ENCODE measurements at regions not wholly inside any gene's neighbourhood (a gene's known extent, or its start where the extent isn't known, plus 50 kb on each side); places are given as distances from the start of the nearest gene placed in this dataset.

DNA sequence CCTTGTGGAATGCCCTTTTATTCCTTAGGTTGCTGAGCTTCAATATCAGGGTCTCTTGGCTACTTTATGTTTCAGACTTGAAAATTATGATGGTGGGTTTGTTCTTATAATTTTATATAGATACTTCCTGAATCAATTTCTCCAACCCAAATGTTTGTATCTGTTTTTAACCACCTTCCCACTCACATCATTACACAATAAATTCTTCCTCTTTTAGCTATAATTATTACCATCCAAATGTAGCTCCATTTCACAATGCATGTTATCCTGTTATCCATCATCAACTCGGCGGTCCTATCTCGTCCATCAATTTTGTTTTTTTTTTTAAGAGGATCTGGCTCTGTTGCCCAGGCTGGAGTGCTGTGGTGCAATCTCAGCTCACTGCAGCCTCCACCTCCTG, 357.6 kb upstream of the ZP4 start:
- intact Hi-C loops (cut with DNase I) = no loop called here
- WGBS, 4 donors = 58 to 72% (median 65%) methylated on average over 3 of the region's 3 CpGs
- Histone ChIP-seq H3K4me1 (replicated peaks in 1 of 2) (no peaks in the 10 kb centered on the region), H3K27ac (no peak overlapping the region), H3K27me3 (no peaks in the 10 kb centered on the region), H3K4me3 (no peak overlapping the region), H3K36me3 (replicated peaks in 1 of 2) (no peaks in the 10 kb centered on the region), H3K9me3 (replicated peaks in 1 of 3) (no peaks in the 10 kb centered on the region)
- no peak for DNase-seq
- TF ChIP-seq, protein P1, sequence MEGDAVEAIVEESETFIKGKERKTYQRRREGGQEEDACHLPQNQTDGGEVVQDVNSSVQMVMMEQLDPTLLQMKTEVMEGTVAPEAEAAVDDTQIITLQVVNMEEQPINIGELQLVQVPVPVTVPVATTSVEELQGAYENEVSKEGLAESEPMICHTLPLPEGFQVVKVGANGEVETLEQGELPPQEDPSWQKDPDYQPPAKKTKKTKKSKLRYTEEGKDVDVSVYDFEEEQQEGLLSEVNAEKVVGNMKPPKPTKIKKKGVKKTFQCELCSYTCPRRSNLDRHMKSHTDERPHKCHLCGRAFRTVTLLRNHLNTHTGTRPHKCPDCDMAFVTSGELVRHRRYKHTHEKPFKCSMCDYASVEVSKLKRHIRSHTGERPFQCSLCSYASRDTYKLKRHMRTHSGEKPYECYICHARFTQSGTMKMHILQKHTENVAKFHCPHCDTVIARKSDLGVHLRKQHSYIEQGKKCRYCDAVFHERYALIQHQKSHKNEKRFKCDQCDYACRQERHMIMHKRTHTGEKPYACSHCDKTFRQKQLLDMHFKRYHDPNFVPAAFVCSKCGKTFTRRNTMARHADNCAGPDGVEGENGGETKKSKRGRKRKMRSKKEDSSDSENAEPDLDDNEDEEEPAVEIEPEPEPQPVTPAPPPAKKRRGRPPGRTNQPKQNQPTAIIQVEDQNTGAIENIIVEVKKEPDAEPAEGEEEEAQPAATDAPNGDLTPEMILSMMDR (IDR thresholded peaks at IDR 0.05) = no peak
- no peak for TF ChIP-seq POLR2A (IDR thresholded peaks at IDR 0.05)

DNA sequence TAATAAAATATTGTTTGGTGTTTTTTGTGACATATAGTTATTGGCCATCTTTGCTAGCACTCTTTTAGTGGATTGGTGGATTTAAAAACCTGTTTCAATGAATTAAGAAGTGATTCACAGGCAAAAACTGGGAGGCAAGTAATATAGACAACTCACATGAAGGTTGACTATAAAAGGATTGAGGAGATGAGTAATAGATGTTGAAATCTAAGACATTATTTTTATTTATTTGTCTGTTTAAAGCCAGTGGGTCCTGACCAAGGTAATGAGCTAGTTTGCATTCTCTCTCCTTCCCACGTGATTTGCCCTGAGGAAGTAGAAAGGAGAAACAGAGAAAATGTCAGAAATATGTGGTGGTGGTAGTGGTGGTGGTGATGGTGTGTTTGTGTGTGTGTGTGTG, 351.5 kb upstream of the ZP4 start:
- intact Hi-C loops (cut with DNase I) = no loop called here
- 42 to 60% (median 50%) methylated on average over 1 of the region's 1 CpG for WGBS, 4 donors
- Histone ChIP-seq H3K4me1 (replicated peaks in 1 of 2) (no peaks in the 10 kb centered on the region), H3K36me3 (replicated peaks in 1 of 2) (no peaks in the 10 kb centered on the region), H3K27me3 (no peaks in the 10 kb centered on the region), H3K4me3 (no peak overlapping the region), H3K9me3 (replicated peaks in 1 of 3) (no peaks in the 10 kb centered on the region), H3K27ac (no peak overlapping the region)
- TF ChIP-seq, protein P1 (IDR thresholded peaks at IDR 0.05) = no peak
- no peak for TF ChIP-seq POLR2A (IDR thresholded peaks at IDR 0.05)
- DNase-seq = no peak

DNA sequence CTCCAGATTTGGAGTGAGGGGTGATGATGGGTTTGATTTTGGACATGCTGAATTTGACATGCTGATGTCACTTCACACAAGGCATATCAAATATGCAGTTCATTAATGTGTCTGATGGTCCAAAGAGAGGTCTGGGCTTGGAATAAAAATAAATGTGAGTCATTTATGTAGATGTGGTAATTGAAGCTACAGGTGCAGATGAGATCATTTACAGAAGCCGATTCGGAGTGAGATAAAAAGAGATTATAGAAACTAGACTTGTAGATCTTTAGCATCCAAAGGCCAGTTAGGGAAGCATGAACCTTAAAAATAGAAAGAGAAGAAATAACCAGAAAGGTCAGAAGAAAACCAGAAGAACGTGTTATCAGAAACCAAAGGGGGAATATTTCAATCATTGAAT, 350.9 kb upstream of the ZP4 start:
- H3K4me1 ChIP-seq (replicated peaks in 1 of 2) = no peaks in the 10 kb centered on the region
- H3K4me3 ChIP-seq = no peak overlapping the region
- no peaks in the 10 kb centered on the region for H3K36me3 ChIP-seq (replicated peaks in 1 of 2)
- no peak overlapping the region for H3K27ac ChIP-seq
- no peaks in the 10 kb centered on the region for H3K27me3 ChIP-seq
- no peak for TF ChIP-seq POLR2A (IDR thresholded peaks at IDR 0.05)
- TF ChIP-seq, protein P1 (IDR thresholded peaks at IDR 0.05) = no peak
- intact Hi-C loops (cut with DNase I) = no loop called here
- 84 to 94% (median 88%) methylated on average over 3 of the region's 3 CpGs for WGBS, 4 donors
- DNase-seq = no peak
- no peaks in the 10 kb centered on the region for H3K9me3 ChIP-seq (replicated peaks in 1 of 3)

DNA sequence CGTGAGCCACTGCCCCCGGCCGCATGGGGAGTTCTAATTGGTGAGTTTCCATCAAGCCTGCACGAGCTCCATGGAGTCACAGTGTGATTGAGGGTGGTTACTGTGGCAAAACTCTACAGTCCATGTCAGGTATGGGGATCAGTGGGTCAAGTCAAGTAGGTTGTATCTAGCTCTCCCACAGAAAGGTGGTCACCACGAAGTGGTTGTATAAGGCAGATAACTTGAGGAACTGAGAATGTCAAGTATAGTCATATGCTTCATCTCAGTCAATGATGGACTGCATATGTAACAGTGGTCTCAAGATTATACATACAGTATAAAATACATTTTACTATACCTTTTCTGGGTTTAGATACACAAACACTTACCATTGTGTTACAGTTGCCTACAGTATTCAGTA, 348.6 kb upstream of the ZP4 start:
- WGBS, 4 donors = 81 to 87% (median 83%) methylated on average over 2 to 5 of the region's 5 CpGs
- Histone ChIP-seq H3K9me3 (replicated peaks in 1 of 3) (no peaks in the 10 kb centered on the region), H3K27me3 (no peaks in the 10 kb centered on the region), H3K36me3 (replicated peaks in 1 of 2) (no peaks in the 10 kb centered on the region), H3K27ac (no peak overlapping the region), H3K4me3 (no peak overlapping the region), H3K4me1 (replicated peaks in 1 of 2) (no peaks in the 10 kb centered on the region)
- TF ChIP-seq, protein P1 (IDR thresholded peaks at IDR 0.05) = no peak
- no peak for TF ChIP-seq POLR2A (IDR thresholded peaks at IDR 0.05)
- intact Hi-C loops (cut with DNase I) = no loop called here
- DNase-seq = no peak

All from adrenal gland (tissue), 9 donors.